Neuron (in vitro differentiated cells): ENCODE measurements at regions not wholly inside any gene's neighbourhood (a gene's known extent, or its start where the extent isn't known, plus 50 kb on each side); places are given as distances from the start of the nearest gene placed in this dataset.

Experiments used
- H2AFZ ChIP-seq: one replicate; pipeline ENCODE4 v1.6.1; 2013; ENCODE audit warnings: low read depth, mild to moderate bottlenecking, inconsistent platforms, low read length, moderate library complexity
- H3K27me3 ChIP-seq: one replicate; pipeline ENCODE4 v1.6.1; 2013; ENCODE audit warnings: low read length; ENCODE audit not compliant: insufficient read depth
- H3K36me3 ChIP-seq: one replicate; pipeline ENCODE4 v1.6.1; 2013; ENCODE audit warnings: low read length; ENCODE audit not compliant: insufficient read depth
- H3K4me1 ChIP-seq: one replicate; pipeline ENCODE4 v1.6.1; 2013; ENCODE audit warnings: low read length; ENCODE audit not compliant: insufficient read depth
- H3K4me3 ChIP-seq: 2 replicates; pipeline ENCODE4 v1.5.1; 2013; ENCODE audit warnings: mild to moderate bottlenecking, low read length, moderate library complexity
- H3K9me3 ChIP-seq: one replicate; pipeline ENCODE4 v1.6.1; 2013; ENCODE audit warnings: low read length

GRCh38 chr2:215577356-215577755, 141.5 kb upstream of the FN1 start:
- H3K36me3 ChIP-seq = no peaks in the 10 kb centered on the region
- H3K4me1 ChIP-seq = no peaks in the 10 kb centered on the region
- H3K27me3 ChIP-seq = no peaks in the 10 kb centered on the region
- H3K9me3 ChIP-seq = no peaks in the 10 kb centered on the region
- no peak overlapping the region for H2AFZ ChIP-seq
- H3K4me3 ChIP-seq = no peak overlapping the region

DNA sequence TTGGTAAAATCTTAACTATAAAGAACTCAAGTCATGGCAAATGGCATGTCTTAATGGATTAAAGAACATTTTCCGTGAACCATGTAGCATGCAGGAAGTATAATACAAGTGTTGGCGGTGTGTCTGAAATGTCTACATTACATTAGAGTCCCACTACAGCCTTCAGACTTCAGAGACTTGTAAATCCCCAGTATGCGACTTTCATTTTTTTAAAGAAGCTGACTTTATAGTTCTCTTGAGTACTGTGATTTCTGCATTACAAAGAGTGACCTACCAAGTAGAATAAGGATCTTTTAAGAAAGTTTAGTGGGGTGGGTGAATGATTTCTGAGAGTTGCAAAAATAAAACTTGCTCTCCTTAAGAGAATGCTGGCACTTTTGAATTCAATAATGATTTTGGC, 140.7 kb upstream of the FN1 start:
- Histone ChIP-seq H3K9me3 (no peaks in the 10 kb centered on the region), H3K27me3 (no peaks in the 10 kb centered on the region), H3K36me3 (no peaks in the 10 kb centered on the region), H3K4me1 (no peaks in the 10 kb centered on the region), H3K4me3 (no peak overlapping the region), H2AFZ (no peak overlapping the region)

DNA sequence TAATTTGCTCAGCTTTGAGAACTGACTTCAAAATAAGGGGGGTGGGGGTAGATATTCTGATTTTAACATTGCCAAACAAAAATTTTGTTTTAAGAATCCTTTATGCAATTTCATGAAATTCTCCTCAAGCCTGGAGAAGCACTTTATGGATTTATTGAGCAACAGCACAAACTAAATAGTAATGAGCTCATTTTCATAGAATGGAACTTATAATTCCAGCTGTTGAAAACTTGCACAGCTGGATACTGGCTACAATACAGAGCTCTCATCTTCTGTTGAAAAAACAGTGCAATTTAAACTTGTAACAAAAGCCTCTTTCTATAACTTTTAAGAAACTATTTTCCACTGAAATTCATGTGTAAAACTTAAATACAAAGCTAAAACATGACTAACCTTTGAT, 137.6 kb upstream of the FN1 start:
- no peaks in the 10 kb centered on the region for H3K9me3 ChIP-seq
- no peak overlapping the region for H2AFZ ChIP-seq
- H3K27me3 ChIP-seq = no peaks in the 10 kb centered on the region
- no peaks in the 10 kb centered on the region for H3K36me3 ChIP-seq
- H3K4me3 ChIP-seq = no peak overlapping the region
- H3K4me1 ChIP-seq = no peaks in the 10 kb centered on the region

DNA sequence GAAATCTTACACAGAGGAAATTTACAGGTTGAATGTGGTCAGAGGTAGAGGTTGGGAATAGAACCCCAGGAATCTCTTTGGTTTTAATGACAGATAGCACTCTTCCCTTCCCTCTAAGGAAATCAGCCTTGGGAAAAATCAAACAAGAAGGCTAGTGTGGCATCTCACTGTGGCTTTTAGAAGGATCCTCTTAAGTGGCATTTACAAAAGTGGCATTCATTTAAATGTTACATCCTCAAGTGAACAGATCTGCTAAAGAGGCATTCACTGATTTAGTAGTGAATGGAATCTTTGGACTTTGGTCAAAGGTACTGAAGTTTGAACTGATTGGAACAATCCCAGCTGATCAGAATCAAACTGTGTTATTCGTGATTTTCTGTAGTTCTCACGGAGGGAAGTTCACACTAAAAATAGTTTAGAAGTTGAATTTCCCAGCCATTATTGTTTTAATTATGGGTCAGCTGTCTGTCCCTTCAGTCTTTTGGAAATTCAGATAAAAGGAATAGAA, 136.5 kb upstream of the FN1 start:
- H2AFZ ChIP-seq = no peak overlapping the region
- H3K9me3 ChIP-seq = no peaks in the 10 kb centered on the region
- H3K27me3 ChIP-seq = no peaks in the 10 kb centered on the region
- H3K4me3 ChIP-seq = no peak overlapping the region
- no peaks in the 10 kb centered on the region for H3K4me1 ChIP-seq
- no peaks in the 10 kb centered on the region for H3K36me3 ChIP-seq

DNA sequence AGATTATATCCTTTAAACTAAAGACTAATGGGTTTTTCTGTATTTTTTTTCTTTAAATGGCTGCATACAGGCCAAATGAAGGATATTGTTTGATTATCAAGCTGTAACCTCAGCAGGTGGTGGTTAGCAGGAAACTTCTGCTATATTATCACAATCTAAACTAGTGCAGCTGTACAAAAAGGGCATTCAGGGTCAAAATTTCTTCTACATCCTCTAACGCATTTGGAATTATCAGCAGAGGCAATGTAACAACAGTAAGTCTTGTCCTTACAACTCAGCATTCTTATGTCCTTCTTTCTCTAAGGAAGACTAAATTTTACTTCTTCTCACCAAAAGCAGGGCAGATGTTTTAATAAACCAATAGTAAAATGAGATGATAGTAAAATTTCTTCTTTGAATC, 135.8 kb upstream of the FN1 start:
- Histone ChIP-seq H3K4me1 (no peaks in the 10 kb centered on the region), H3K27me3 (no peaks in the 10 kb centered on the region)

DNA sequence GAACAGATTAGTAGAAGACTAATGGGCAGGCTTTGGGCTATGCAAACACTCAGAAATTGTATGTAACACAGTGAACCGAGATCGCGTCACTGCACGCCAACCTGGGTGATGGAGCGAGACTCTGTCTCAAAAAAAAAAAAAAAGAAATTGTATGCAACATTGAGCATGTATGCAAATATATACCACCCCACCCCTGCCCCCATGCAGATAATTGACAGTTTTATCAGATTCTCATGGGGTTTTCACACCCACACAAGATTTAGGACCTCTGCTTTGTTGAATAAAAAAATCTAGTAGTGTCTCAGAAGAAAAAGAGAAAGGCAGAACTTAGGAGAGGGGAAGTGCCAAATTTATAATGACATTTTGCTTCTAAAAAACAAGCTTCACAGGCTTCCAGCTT, 131.6 kb upstream of the FN1 start:
- H3K4me1 ChIP-seq = no peaks in the 10 kb centered on the region
- H3K27me3 ChIP-seq = no peaks in the 10 kb centered on the region
- H3K9me3 ChIP-seq = no peaks in the 10 kb centered on the region
- H3K36me3 ChIP-seq = no peaks in the 10 kb centered on the region
- H2AFZ ChIP-seq = no peak overlapping the region
- H3K4me3 ChIP-seq = no peak overlapping the region

More for the DNA sequence above, 135.8 kb upstream of the FN1 start:
- Histone ChIP-seq H2AFZ (no peak overlapping the region), H3K4me3 (no peak overlapping the region), H3K9me3 (no peaks in the 10 kb centered on the region), H3K36me3 (no peaks in the 10 kb centered on the region)

DNA sequence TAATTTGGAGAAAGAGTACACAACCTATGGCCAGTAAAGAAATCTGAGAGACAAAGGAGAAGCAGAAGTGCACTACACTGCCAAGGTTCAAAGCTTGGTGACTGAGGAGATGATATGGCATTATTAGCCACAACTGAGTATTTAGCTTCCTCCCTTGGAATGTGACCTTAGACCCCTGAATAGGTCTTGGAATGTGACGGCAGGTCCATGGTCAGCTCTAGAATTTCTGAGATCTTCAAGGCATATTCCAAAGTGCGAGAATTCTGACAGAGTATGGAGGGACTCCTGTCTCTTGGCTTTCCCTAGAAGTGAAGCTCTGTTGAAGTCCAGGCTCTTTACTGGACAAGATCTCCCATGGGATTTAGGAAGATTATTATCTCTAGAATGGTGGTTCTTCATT, 130.0 kb upstream of the FN1 start:
- no peaks in the 10 kb centered on the region for H3K36me3 ChIP-seq
- no peak overlapping the region for H2AFZ ChIP-seq
- no peak overlapping the region for H3K4me3 ChIP-seq
- no peaks in the 10 kb centered on the region for H3K27me3 ChIP-seq
- H3K4me1 ChIP-seq = no peaks in the 10 kb centered on the region
- no peaks in the 10 kb centered on the region for H3K9me3 ChIP-seq

- Histone ChIP-seq H2AFZ (no peak overlapping the region), H3K36me3 (no peaks in the 10 kb centered on the region), H3K27me3 (no peaks in the 10 kb centered on the region), H3K4me1 (no peaks in the 10 kb centered on the region), H3K4me3 (no peak overlapping the region), H3K9me3 (no peaks in the 10 kb centered on the region)
Measured at GRCh38 chr2:215557701-215558100, 121.8 kb upstream of the FN1 start.

- no peaks in the 10 kb centered on the region for H3K27me3 ChIP-seq
- H3K9me3 ChIP-seq = no peaks in the 10 kb centered on the region
- no peak overlapping the region for H2AFZ ChIP-seq
- no peaks in the 10 kb centered on the region for H3K36me3 ChIP-seq
- no peaks in the 10 kb centered on the region for H3K4me1 ChIP-seq
- no peak overlapping the region for H3K4me3 ChIP-seq
Measured at GRCh38 chr2:215556979-215557378, 121.1 kb upstream of the FN1 start.

GRCh38 chr2:215554689-215555498, 119.0 kb upstream of the FN1 start:
- Histone ChIP-seq H3K36me3 (no peaks in the 10 kb centered on the region), H3K4me3 (no peak overlapping the region), H2AFZ (no peak overlapping the region), H3K4me1 (no peaks in the 10 kb centered on the region), H3K9me3 (no peaks in the 10 kb centered on the region), H3K27me3 (no peaks in the 10 kb centered on the region)

DNA sequence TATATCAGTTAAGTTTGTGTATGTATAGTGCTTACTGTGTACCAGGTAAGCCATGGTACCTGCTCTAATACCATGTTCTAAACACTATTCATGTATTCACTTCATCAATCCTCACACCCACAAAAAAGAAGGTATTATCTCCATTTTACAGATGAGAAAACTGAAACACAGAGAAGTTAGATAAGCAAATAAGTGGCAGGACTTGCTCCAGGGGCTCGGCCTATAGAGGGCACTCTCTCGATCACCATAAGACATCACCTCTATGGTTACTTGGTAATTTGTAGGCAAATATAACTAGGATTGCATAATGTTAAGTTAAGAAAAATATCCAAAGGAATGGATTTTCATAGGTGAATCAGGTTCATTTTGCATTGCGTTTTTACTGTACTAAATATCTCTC, 118.1 kb upstream of the FN1 start:
- Histone ChIP-seq H2AFZ (no peak overlapping the region), H3K36me3 (no peaks in the 10 kb centered on the region), H3K27me3 (no peaks in the 10 kb centered on the region), H3K9me3 (no peaks in the 10 kb centered on the region), H3K4me3 (no peak overlapping the region), H3K4me1 (no peaks in the 10 kb centered on the region)

DNA sequence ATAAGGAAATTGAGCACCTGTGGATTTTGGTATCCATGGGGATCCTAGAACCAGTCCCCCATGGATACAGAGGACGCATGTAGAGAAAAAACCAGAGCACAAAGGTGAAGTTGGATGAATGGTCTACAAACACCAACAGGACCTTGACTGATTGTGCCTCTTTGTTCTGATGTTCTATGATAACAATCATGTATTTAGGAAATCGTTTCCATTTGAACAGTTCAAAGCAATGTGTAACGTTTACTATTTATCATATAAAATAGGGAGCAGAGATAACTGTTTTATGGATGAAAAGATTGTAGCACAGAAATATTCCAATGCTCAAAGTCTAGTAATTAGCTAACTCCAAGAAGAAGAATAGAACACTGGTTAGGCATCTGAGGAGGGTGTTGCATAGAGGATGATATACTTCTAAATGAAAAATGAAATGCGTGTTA, 116.3 kb upstream of the FN1 start:
- H3K4me3 ChIP-seq = no peak overlapping the region

DNA sequence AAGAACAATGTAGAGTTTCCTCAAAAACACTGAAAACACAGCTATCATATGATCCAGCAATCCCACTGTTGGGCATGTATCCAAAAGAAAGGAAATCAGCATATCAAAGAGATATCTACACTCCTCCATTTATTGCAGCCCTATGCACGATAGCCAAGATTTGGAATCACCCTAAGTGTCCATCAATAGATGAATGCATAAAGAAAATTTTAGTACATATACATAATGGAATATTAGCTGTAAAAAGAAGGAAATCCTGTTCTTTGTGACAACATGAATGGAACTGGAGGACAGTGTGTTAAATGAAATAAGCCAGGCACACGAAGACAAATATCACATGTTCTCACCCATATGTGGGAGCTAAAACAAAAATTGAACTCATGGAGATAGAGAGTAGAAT, 114.5 kb upstream of the FN1 start:
- Histone ChIP-seq H3K4me3 (no peak overlapping the region), H3K9me3 (no peaks in the 10 kb centered on the region), H2AFZ (no peak overlapping the region), H3K27me3 (no peaks in the 10 kb centered on the region), H3K36me3 (no peaks in the 10 kb centered on the region), H3K4me1 (no peaks in the 10 kb centered on the region)

More for the DNA sequence above, 116.3 kb upstream of the FN1 start:
- Histone ChIP-seq H3K36me3 (no peaks in the 10 kb centered on the region), H3K9me3 (no peaks in the 10 kb centered on the region), H3K4me1 (no peaks in the 10 kb centered on the region), H3K27me3 (no peaks in the 10 kb centered on the region), H2AFZ (no peak overlapping the region)

DNA sequence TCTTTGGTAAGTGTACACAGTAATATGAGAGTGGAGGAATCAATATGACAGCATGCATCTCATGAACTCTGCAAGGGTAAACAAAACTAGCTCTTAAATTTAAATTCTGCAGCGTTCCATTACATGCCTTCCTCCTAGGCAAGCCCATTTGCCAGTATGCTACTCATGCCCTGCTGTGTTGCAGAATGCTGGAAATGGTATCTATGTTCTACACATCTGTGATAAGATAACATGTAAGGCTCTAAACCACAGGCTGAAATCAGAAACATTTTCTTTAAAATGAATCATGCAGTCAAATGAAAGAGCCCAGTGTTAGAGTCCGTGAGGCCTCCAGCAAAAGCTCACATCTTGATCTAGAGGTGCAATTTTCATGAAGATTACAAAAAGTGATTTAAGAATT, 112.8 kb upstream of the FN1 start:
- no peaks in the 10 kb centered on the region for H3K27me3 ChIP-seq

More for the DNA sequence above, 112.8 kb upstream of the FN1 start:
- H3K4me1 ChIP-seq = no peaks in the 10 kb centered on the region
- H3K36me3 ChIP-seq = no peaks in the 10 kb centered on the region
- no peak overlapping the region for H3K4me3 ChIP-seq
- H3K9me3 ChIP-seq = no peaks in the 10 kb centered on the region
- H2AFZ ChIP-seq = no peak overlapping the region
